HCT116 (cell line): ENCODE measurements at regions not wholly inside any gene's neighbourhood (a gene's known extent, or its start where the extent isn't known, plus 50 kb on each side); places are given as distances from the start of the nearest gene placed in this dataset.
"Not testable (repeated sequence)": the region's sequence is repeated elsewhere in the genome, so short reads cannot be mapped to it uniquely, and the experiment has no call there.

Experiments
- ATAC-seq: fragments of 200-7000 bp; cut with Tn5 transposase; 2 replicates; pipeline ENCODE4 v1.9.1; 2020; ENCODE audit warnings: mild to moderate bottlenecking, moderate library complexity
- BruUV-seq: library from RNA; stranded (reverse); fragments of 400-500 nt; replicated peaks from 2 replicates; lab custom pipeline; 2021; lab: Mats Ljungman, UMichigan
- CTCF ChIA-PET: fragments of 300-600 bp; sonication (Branson Sonifier 250); formaldehyde crosslinking; loops from one replicate; lab custom pipeline; 2021; ENCODE audit warnings: antibody characterized with exemption; lab: Charles Lee
- POLR2A ChIA-PET: fragments of 300-600, 350-600 bp; sonication (Branson Sonifier 250); formaldehyde crosslinking; loops from one replicate; lab custom pipeline; 2021; ENCODE audit warnings: antibody characterized with exemption; lab: Charles Lee
- RAD21 ChIA-PET, 2 experiments: fragments of 300-600 bp; sonication (Branson Sonifier 250); formaldehyde crosslinking; loops; one replicate each; lab custom pipeline; 2023; ENCODE audit warnings: low total read pairs in 2 of 2; ENCODE audit not compliant: uncharacterized antibody in 2 of 2, unreplicated experiment in 2 of 2, low non-redundant PET in 1 of 2; lab: Charles Lee
- DNase-seq: peaks from one replicate; pipeline ENCODE4 v3.0.0-alpha.2; 2010; ENCODE audit warnings: low read depth, low spot score
- H2AFZ ChIP-seq: fragments of 200-600 bp; shearing (Covaris generic), sonication (generic); 2 replicates; pipeline ENCODE4 v1.6.1; 2017; ENCODE audit warnings: low read depth, mixed run types, mixed read lengths, antibody characterized with exemption, low read length; ENCODE audit not compliant: poor library complexity, severe bottlenecking
- H3K27ac ChIP-seq: 2 replicates; pipeline ENCODE4 v1.5.1; 2012; ENCODE audit warnings: low read depth, low read length
- H3K27me3 ChIP-seq: fragments of 200-600 bp; sonication (generic); 2 replicates; pipeline ENCODE4 v1.6.1; 2016; ENCODE audit warnings: mixed run types, low read length, mixed read lengths; ENCODE audit not compliant: insufficient read depth
- H3K36me3 ChIP-seq, 2 experiments: fragments of 200-500 bp in 1 of 2; fragments of 200-600 bp in 1 of 2; sonication (Bioruptor generic) in 1 of 2; sonication (generic) in 1 of 2; 2 replicates each; pipeline versions ENCODE4 v1.5.1 to v1.6.1; 2014 to 2016; ENCODE audit warnings: low read length in 2 of 2, inconsistent platforms in 1 of 2, mixed read lengths in 1 of 2, mixed run types in 1 of 2; ENCODE audit not compliant: insufficient read depth in 2 of 2, control insufficient read depth in 1 of 2
- H3K4me1 ChIP-seq, 2 experiments: fragments of 200-600 bp in 1 of 2; sonication (generic) in 1 of 2; 2 replicates each; pipeline versions ENCODE4 v1.5.1 to v1.6.1; 2012 to 2017; ENCODE audit warnings: low read length in 2 of 2, inconsistent platforms in 1 of 2, mild to moderate bottlenecking in 1 of 2, mixed read lengths in 1 of 2, mixed run types in 1 of 2, moderate library complexity in 1 of 2; ENCODE audit not compliant: insufficient read depth in 2 of 2, control insufficient read depth in 1 of 2
- H3K4me2 ChIP-seq: fragments of 200-600 bp; sonication (generic); 2 replicates; pipeline ENCODE4 v1.6.1; 2017; ENCODE audit warnings: mixed run types, low read length, mixed read lengths
- H3K4me3 ChIP-seq, 2 experiments: fragments of 200-600 bp in 1 of 2; sonication (generic) in 1 of 2; replicated peaks in 1 of 2; 2 replicates each; pipeline ENCODE4 v1.5.1; 2011 to 2016; ENCODE audit warnings: low read length in 2 of 2, control low read depth in 1 of 2, low read depth in 1 of 2, mild to moderate bottlenecking in 1 of 2, mixed read lengths in 1 of 2, mixed run types in 1 of 2
- H3K79me2 ChIP-seq: fragments of 200-600 bp; sonication (generic); 2 replicates; pipeline ENCODE4 v1.6.1; 2017; ENCODE audit warnings: mild to moderate bottlenecking, mixed run types, low read length, moderate library complexity, mixed read lengths; ENCODE audit not compliant: insufficient read depth
- H3K9ac ChIP-seq: fragments of 200-600 bp; sonication (generic); 2 replicates; pipeline ENCODE4 v1.6.1; 2016; ENCODE audit warnings: low read length, mixed read lengths
- H3K9me2 ChIP-seq: fragments of 200-600 bp; sonication (generic), shearing (Covaris generic); 2 replicates; pipeline ENCODE4 v1.6.1; 2017; ENCODE audit warnings: mixed run types, mild to moderate bottlenecking, moderate library complexity; ENCODE audit not compliant: insufficient read depth
- H3K9me3 ChIP-seq, 2 experiments: fragments of 200-500 bp in 1 of 2; fragments of 200-600 bp in 1 of 2; sonication (Bioruptor generic) in 1 of 2; sonication (generic) in 1 of 2; 2 replicates each; pipeline ENCODE4 v1.6.1; 2014 to 2017; ENCODE audit warnings: low read length in 2 of 2, mixed read lengths in 2 of 2, inconsistent platforms in 1 of 2, low read depth in 1 of 2, mild to moderate bottlenecking in 1 of 2, mixed run types in 1 of 2, moderate library complexity in 1 of 2; ENCODE audit not compliant: control insufficient read depth in 1 of 2, insufficient read depth in 1 of 2
- H4K20me1 ChIP-seq: fragments of 200-600 bp; sonication (generic), shearing (Covaris generic); 2 replicates; pipeline ENCODE4 v1.6.1; 2017; ENCODE audit warnings: mixed run types, mild to moderate bottlenecking, moderate library complexity; ENCODE audit not compliant: insufficient read depth
- CTCF ChIP-seq, 3 experiments: fragments of 200-600 bp in 1 of 3; sonication (generic) in 1 of 3; IDR thresholded peaks in 2 of 3; conservative IDR thresholded peaks in 1 of 3; 2 replicates each; pipeline ENCODE4 v1.5.1; 2012 to 2017; ENCODE audit warnings: low read depth in 2 of 3, low read length in 2 of 3, antibody characterized with exemption in 1 of 3, borderline replicate concordance in 1 of 3, control low read depth in 1 of 3, mild to moderate bottlenecking in 1 of 3, mixed read lengths in 1 of 3, mixed run types in 1 of 3, moderate library complexity in 1 of 3; ENCODE audit not compliant: insufficient read depth in 1 of 3
- POLR2AphosphoS5 ChIP-seq: IDR thresholded peaks from 2 replicates; pipeline ENCODE4 v1.6.1; 2011; ENCODE audit warnings: mild to moderate bottlenecking, low read depth, low read length, moderate library complexity
- SP1 ChIP-seq: IDR thresholded peaks from 2 replicates; pipeline ENCODE4 v1.6.1; 2012; ENCODE audit warnings: low read depth
- SRF ChIP-seq: IDR thresholded peaks from 2 replicates; pipeline ENCODE4 v1.6.1; 2012; ENCODE audit warnings: low read depth
- YY1 ChIP-seq: IDR thresholded peaks from 2 replicates; pipeline ENCODE4 v1.6.1; 2011; ENCODE audit warnings: low read length, low read depth, moderate library complexity, mild to moderate bottlenecking; ENCODE audit not compliant: insufficient replicate concordance; ENCODE audit errors: extremely low read depth
- intact Hi-C: fragments of 100-400 bp; cut with micrococcal nuclease; formaldehyde crosslinking; loops from 2 replicates; pipeline ENCODE4 v1.10.0; 2022

DNA sequence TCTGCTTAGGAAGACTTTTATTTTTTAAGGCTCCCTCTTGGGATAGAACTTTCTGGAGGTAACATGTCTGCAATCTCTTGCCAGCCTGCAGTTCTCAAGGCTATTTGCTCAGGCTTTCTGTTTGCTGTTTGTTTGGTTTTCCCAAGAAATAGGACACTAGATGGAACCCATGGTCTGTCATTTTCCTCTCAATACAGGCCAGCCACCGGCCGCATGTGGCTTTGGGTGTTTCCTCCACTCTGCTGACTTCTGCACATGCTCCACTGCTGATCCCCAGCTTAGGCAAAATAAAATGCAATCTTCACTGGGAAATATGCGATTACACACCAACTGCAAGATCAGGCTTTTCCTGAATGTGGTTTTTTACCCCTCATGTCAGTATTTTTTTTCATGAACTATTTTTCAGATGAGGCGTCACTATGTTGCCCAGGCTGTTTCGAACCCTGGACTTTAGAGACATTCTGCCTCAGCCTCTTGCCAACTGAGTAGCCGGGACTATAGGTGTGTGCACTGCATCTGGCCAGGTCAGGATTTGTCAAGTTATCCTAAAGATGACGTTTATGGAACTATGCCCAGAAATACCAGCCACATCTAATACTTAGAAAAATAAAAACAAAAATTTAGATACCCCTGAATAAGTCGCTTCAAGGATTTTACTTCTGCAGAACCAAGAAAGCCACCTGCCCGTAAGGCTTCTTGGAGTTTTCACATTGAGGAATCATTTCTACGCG lies 94.3 kb upstream of the PABPC3 start (continued):
- TF ChIP-seq POLR2AphosphoS5 (no peak), SP1 (no peak), YY1 (no peak), SRF (no peak)
- TF ChIP-seq, all 23 proteins: peak for 0

DNA sequence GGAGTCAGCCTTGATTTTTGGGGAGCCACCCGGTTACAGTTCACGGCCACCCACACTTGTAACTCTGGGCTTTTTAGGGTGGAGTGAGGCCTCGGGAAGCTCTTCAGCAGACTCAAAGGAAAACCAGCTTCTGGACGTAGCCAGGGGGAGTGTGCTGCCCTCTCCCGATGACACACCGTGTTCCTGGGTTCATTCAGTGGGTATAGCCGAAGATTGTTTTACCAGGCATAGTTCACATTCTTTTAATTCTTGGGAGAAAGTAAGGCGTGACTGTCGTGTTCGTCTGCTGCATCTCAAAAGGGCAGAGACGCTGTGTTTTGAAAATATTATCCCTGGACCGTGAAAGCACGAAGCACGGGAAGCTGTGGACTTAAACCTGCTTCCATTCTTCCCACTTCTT lies 93.6 kb upstream of the PABPC3 start:
- DNase-seq, H3K36me3 ChIP-seq, H3K27me3 ChIP-seq, H3K79me2 ChIP-seq, H4K20me1 ChIP-seq, BruUV-seq, H3K9ac ChIP-seq, intact Hi-C loops, H3K27ac ChIP-seq, POLR2A ChIA-PET, H3K9me2 ChIP-seq: not testable (repeated sequence)
- H2AFZ ChIP-seq: peak overlapping the region; percentile 36
- peak overlapping the region in 1 of 2 experiments; percentile 29; a peak in 2 of 4 replicates for H3K4me3 ChIP-seq
- peak overlapping the region; percentile 66 for H3K4me2 ChIP-seq
- peaks cover 5 to 14% of the 10 kb centered on the region in 2 experiments; a peak in 3 of 4 replicates for H3K4me1 ChIP-seq
- CTCF ChIA-PET: interaction anchor here (1.0 to 1.7 kb wide), 3 partner anchors 35 to 308 kb away, joined by 3 to 4 read pairs (median 4); no protein-coding TSS in a partner anchor
- ATAC-seq: peak; percentile 84
- TF ChIP-seq CTCF (IDR thresholded peaks at IDR 0.05 in 2 of 3, conservative IDR thresholded peaks at IDR 0.05 in 1 of 3; ENCODE audit: borderline replicate concordance in 1 of 3, insufficient read depth in 1 of 3, low read depth in 2 of 3, low read length in 2 of 3): 0 out of 6 replicates have a peak, but pooled peaks of 1 of the 3 experiments have one; percentile 19
- TF ChIP-seq, all 23 proteins: peak for 1; not testable (repeated sequence) for 22
- RAD21 ChIA-PET, H3K9me3 ChIP-seq: not testable (repeated sequence)

- POLR2A ChIA-PET, H3K27ac ChIP-seq, DNase-seq, H3K4me3 ChIP-seq, H3K27me3 ChIP-seq, H3K9me2 ChIP-seq, H3K9me3 ChIP-seq, intact Hi-C loops, H4K20me1 ChIP-seq, H3K36me3 ChIP-seq, H3K4me2 ChIP-seq, H2AFZ ChIP-seq, ATAC-seq, H3K9ac ChIP-seq, H3K79me2 ChIP-seq, BruUV-seq: not testable (repeated sequence)
- ChIA-PET CTCF (interaction anchor here (0.7 to 3.1 kb wide), 7 partner anchors 9 to 370 kb away, joined by 3 to 43 read pairs (median 4); no protein-coding TSS in a partner anchor), RAD21 (interaction anchor here (0.6 to 1.2 kb wide), 4 partner anchors 33 to 1107 kb away, joined by 3 to 4 read pairs (median 3); no protein-coding TSS in a partner anchor)
- H3K4me1 ChIP-seq: peaks cover 5 to 14% of the 10 kb centered on the region in 2 experiments; a peak in 3 of 4 replicates
Measured at GRCh38 chr13:25004489-25004888, 91.4 kb upstream of the PABPC3 start.
